ENCODE measurements at regions not wholly inside any gene's neighbourhood (a gene's known extent, or its start where the extent isn't known, plus 50 kb on each side); places are given as distances from the start of the nearest gene placed in this dataset.

DNA sequence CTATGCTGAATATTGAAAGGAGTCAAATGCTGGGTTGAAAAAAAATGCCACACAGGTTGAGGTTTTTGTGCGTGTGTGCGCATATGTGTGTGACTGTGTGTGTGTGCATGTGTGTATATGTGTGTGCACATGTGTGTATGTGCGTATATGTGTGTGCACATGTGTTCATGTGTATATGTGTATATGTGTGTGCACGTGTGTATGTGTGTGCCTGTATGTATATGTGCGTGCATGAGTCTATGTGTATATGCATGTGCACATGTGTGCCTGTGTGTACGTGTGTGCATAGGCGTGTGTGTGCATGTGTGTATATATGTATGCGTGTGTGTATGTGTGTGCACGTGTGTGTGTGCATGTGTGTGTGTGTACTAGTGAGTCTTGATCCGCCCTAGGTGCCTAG is 655.7 kb downstream of the AACS start:
- Histone ChIP-seq H4K20me1 (ENCODE audit: control insufficient read depth, insufficient read depth, insufficient read length) (no peaks in the 10 kb centered on the region), H3K4me2 (ENCODE audit: insufficient read depth, insufficient read length, low read length) (no peak overlapping the region), H2BK120ac (ENCODE audit: low read depth, low read length, poor library complexity, severe bottlenecking) (no peak overlapping the region), H3K4me1 (ENCODE audit: insufficient read depth, low read length) (no peaks in the 10 kb centered on the region), H3K79me2 (ENCODE audit: insufficient read depth, low read length) (peaks cover 2% of the 10 kb centered on the region; the same call in 1 of the 2 replicates), H4K5ac (ENCODE audit: insufficient read length, low read depth, low read length) (no peak overlapping the region), H3T11ph (ENCODE audit: low read length) (no peak overlapping the region), H3K27me3 (ENCODE audit: insufficient read depth, low read length) (no peaks in the 10 kb centered on the region; the same call in none of the 2 replicates), H2BK15ac (ENCODE audit: low read depth, low read length) (no peak overlapping the region), H2BK5ac (ENCODE audit: insufficient read length, low read length) (no peak overlapping the region), H3K56ac (ENCODE audit: insufficient read length, low read depth, low read length) (no peak overlapping the region), H4K91ac (ENCODE audit: insufficient read length, low read depth, low read length) (no peak overlapping the region), H4K8ac (replicated peaks; ENCODE audit: insufficient read length, low read depth, low read length) (no peak overlapping the region), H3K79me1 (ENCODE audit: insufficient read depth, low read depth, low read length, poor library complexity, severe bottlenecking) (no peaks in the 10 kb centered on the region), H2AFZ (ENCODE audit: low read length) (no peak overlapping the region), H2BK12ac (ENCODE audit: insufficient read length, low read depth, low read length) (no peak overlapping the region), H3K14ac (ENCODE audit: insufficient read depth, low read length) (no peak overlapping the region), H2AK5ac (ENCODE audit: insufficient read length, low read length) (no peak overlapping the region), H2BK20ac (ENCODE audit: low read depth, low read length, poor library complexity, severe bottlenecking) (no peak overlapping the region), H3K23ac (ENCODE audit: insufficient read length, low read depth, low read length) (no peak overlapping the region), H3K18ac (ENCODE audit: insufficient read length, low read depth, low read length) (no peak overlapping the region), H3K4ac (ENCODE audit: low read depth, low read length) (no peak overlapping the region), H3K9ac (ENCODE audit: extremely low read depth, insufficient read length, low read length) (no peak overlapping the region), H3K23me2 (ENCODE audit: insufficient read length, low read depth, low read length, poor library complexity, severe bottlenecking) (no peaks in the 10 kb centered on the region), H3K27ac (ENCODE audit: insufficient read length, low read depth, low read length) (no peak overlapping the region), H3K9me3 (ENCODE audit: control insufficient read depth, low read depth, low read length) (peaks cover 11% of the 10 kb centered on the region)
- Mint-ChIP-seq H3K4me3 (no peak overlapping the region), H3K27ac (no peak overlapping the region), H3K36me3 (ENCODE audit: insufficient read depth in 1 of 3, low read depth in 3 of 3) (peaks cover 8 to 10% (median 9%) of the 10 kb centered on the region in 3 experiments), H3K4me1 (no peaks in the 10 kb centered on the region), H3K27me3 (ENCODE audit: low read depth) (peaks cover 1% of the 10 kb centered on the region), H3K9me3 (peaks cover 25 to 27% of the 10 kb centered on the region in 2 experiments)
- no CpG with 5 or more reads among the region's 10 CpGs for WGBS (ENCODE audit: extremely low coverage, insufficient read length, low lambda C conversion rate)
- DNase-seq, result no peak
- TF ChIP-seq, protein P1, sequence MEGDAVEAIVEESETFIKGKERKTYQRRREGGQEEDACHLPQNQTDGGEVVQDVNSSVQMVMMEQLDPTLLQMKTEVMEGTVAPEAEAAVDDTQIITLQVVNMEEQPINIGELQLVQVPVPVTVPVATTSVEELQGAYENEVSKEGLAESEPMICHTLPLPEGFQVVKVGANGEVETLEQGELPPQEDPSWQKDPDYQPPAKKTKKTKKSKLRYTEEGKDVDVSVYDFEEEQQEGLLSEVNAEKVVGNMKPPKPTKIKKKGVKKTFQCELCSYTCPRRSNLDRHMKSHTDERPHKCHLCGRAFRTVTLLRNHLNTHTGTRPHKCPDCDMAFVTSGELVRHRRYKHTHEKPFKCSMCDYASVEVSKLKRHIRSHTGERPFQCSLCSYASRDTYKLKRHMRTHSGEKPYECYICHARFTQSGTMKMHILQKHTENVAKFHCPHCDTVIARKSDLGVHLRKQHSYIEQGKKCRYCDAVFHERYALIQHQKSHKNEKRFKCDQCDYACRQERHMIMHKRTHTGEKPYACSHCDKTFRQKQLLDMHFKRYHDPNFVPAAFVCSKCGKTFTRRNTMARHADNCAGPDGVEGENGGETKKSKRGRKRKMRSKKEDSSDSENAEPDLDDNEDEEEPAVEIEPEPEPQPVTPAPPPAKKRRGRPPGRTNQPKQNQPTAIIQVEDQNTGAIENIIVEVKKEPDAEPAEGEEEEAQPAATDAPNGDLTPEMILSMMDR (conservative IDR thresholded peaks at IDR 0.05), result no peak

All from H9 (cell line).